ENCODE measurements at regions not wholly inside any gene's neighbourhood (a gene's known extent, or its start where the extent isn't known, plus 50 kb on each side); places are given as distances from the start of the nearest gene placed in this dataset.

DNA sequence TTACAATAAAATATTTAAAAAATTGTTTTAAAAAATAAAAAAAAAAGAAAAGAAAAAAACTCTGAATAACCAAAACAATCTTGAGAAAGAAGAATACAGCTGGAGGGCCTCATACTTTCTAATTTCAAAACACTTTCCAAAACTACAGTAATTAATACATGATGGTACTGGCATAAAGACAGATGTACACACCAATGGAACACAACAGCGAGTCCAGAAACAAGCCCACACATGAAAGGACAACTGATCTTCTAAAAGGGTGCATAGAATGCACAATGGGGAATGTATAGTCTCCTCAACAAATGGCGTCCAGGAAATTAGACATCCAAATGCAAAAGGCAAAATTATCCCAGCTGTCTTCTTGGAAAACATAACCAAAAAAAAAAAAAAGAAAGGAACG, 99.6 kb downstream of the LURAP1L start:
- TF ChIP-seq, protein P1, sequence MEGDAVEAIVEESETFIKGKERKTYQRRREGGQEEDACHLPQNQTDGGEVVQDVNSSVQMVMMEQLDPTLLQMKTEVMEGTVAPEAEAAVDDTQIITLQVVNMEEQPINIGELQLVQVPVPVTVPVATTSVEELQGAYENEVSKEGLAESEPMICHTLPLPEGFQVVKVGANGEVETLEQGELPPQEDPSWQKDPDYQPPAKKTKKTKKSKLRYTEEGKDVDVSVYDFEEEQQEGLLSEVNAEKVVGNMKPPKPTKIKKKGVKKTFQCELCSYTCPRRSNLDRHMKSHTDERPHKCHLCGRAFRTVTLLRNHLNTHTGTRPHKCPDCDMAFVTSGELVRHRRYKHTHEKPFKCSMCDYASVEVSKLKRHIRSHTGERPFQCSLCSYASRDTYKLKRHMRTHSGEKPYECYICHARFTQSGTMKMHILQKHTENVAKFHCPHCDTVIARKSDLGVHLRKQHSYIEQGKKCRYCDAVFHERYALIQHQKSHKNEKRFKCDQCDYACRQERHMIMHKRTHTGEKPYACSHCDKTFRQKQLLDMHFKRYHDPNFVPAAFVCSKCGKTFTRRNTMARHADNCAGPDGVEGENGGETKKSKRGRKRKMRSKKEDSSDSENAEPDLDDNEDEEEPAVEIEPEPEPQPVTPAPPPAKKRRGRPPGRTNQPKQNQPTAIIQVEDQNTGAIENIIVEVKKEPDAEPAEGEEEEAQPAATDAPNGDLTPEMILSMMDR (conservative IDR thresholded peaks at IDR 0.05; ENCODE audit: low read depth, low read length) = no peak
- DNase-seq (ENCODE audit: low read depth) = no peak
- H3K4me3 ChIP-seq (ENCODE audit: low read depth, low read length) = no peak overlapping the region

DNA sequence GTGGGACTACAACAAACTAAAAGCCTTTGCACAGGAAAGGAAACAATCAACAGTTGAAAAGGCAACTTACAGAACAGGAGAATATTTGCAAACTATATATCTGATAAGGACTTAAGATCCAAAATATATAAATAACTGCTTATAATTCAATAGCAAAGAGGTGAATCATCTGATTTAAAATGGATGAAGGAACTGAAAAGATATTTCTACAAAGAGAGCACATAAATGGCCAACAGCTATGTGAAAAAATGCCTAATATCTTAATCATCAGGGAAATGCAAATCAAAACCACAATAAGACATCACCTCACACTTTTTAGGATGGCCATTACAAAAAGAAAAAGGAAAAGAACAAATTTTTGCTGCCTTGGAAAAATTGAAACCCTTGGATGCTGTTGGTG, 100.4 kb downstream of the LURAP1L start:
- TF ChIP-seq, protein P1 (conservative IDR thresholded peaks at IDR 0.05; ENCODE audit: low read depth, low read length) = no peak
- no peak for DNase-seq (ENCODE audit: low read depth)
- no peak overlapping the region for H3K4me3 ChIP-seq (ENCODE audit: low read depth, low read length)

DNA sequence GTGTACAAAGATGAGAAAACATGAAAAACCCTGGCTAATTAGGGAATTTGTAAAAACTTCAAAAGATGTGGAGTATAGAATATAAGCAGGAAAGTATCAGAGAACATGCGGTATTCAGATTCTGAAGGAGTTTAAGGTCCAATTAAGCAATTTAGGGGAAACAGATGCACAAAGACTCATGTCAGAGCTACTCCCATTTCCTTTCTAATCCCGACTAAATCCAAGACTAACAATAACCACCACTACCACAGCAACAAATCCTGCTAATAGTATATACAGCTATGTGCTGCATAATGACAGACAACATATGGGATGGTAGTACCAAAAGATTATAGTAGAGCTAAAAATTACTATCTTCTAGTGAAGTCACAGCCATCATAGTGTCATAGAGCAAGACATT, 102.1 kb downstream of the LURAP1L start:
- no peak for DNase-seq (ENCODE audit: low read depth)
- TF ChIP-seq, protein P1 (conservative IDR thresholded peaks at IDR 0.05; ENCODE audit: low read depth, low read length) = no peak
- no peak overlapping the region for H3K4me3 ChIP-seq (ENCODE audit: low read depth, low read length)

DNA sequence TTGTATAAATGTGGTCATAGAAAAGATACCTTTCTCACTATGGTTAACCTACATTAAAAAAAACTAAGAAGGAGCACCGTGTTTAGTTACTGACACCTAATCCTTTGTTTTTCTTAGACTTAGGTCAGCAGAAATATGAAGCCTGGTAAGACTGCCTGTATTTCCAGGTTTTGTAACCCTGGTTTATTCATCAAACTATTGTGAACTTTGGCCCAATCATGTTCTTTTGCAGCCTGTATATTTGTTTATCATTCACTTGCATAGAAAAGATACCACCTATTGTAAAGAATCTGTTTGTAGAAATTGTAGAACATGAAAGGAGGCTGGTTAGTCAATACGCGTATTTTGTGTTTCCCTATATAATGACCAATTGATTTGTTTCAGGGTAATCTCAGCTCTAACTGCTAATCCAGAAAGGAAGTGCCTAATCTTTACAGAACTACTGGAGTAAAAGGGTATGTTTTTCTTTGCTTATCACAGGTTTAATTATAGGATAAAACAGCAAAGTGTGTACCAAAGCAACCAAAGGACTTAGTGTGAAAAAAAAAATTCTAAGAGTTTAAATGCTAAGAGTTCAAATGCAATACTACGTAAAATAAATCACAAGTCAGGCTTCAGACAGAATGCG, 103.6 kb downstream of the LURAP1L start:
- no peak overlapping the region for H3K4me3 ChIP-seq (ENCODE audit: low read depth, low read length)
- peak; percentile 68 for DNase-seq (ENCODE audit: low read depth)
- TF ChIP-seq, protein P1 (conservative IDR thresholded peaks at IDR 0.05; ENCODE audit: low read depth, low read length) = no peak

DNA sequence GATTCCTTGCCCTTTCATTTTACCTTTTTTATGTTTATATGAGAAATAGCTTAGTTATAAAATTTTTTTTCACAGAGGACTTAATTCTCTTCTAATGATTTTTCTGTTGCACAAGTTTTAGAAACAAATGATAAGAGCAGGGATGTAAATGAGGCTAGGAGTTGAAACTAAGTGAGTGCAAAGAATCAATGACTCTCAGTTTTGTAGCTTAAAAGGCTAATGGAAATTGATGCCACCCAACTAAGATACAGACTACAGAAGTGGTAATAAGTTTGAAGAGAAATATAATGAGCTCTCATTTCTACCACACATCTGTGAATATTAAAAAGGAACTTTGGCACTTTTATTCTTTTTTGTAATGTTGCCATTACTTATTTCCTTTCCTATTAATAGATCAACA, 105.1 kb downstream of the LURAP1L start:
- DNase-seq (ENCODE audit: low read depth) = no peak
- H3K4me3 ChIP-seq (ENCODE audit: low read depth, low read length) = no peak overlapping the region
- TF ChIP-seq, protein P1 (conservative IDR thresholded peaks at IDR 0.05; ENCODE audit: low read depth, low read length) = no peak

DNA sequence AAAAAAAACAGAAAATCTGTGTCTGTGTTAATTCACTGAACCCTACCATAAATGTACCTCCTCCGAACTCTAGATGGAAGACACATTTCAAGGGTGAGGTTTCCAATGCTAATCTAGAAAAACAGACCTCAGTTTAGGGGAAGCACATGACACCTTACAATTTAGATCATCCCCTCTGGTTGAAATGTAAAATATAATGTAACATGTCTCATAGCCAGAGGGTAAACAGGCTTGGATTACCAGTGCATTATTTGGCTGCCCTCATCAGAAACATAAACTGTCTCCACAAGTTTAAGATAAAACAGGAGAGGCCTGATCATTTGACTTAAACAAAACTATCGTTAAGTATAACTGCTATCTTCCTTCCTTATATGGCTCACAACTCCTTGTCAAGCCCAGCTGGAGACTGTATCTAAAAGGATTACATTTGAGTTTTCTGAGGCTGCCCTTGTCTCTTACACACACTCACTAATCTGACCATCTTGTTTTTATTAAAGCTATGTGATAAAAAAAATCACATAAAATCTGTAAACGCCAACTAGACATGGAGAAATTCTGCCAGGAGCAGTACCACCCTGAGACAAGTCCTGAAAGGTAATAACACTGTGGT, 105.7 kb downstream of the LURAP1L start:
- H3K4me3 ChIP-seq (ENCODE audit: low read depth, low read length) = no peak overlapping the region
- TF ChIP-seq, protein P1 (conservative IDR thresholded peaks at IDR 0.05; ENCODE audit: low read depth, low read length) = no peak
- DNase-seq (ENCODE audit: low read depth) = peak; percentile 37

DNA sequence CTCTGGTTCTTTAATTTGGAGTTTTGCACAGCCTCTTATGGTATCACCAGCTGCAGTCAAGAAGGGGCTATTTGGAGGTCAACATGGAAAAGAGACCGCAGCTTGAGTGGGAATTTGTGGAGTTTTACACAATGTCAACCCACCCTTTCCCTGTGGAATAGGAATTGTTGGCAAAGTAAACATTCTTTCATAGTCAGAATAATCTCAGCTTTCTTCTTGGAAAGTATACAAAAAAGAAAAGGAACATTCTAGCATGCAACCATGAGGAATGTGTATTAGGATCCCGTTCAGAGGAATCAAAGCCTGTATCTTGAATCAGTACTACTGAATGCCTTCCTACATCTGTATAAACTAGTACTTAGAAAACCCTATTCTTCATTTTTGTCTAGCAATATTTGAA, 107.6 kb downstream of the LURAP1L start:
- peak; percentile 40 for DNase-seq (ENCODE audit: low read depth)
- H3K4me3 ChIP-seq (ENCODE audit: low read depth, low read length) = no peak overlapping the region
- TF ChIP-seq, protein P1 (conservative IDR thresholded peaks at IDR 0.05; ENCODE audit: low read depth, low read length) = no peak
